Neural cell (in vitro differentiated cells): ENCODE measurements at regions not wholly inside any gene's neighbourhood (a gene's known extent, or its start where the extent isn't known, plus 50 kb on each side); places are given as distances from the start of the nearest gene placed in this dataset.

Source experiments
- CTCF ChIP-seq: fragments of 450-650 bp; IDR thresholded peaks from 2 replicates; pipeline ENCODE4 v1.5.1; 2014; ENCODE audit warnings: antibody characterized with exemption, mild to moderate bottlenecking, moderate library complexity; ENCODE audit not compliant: poor library complexity, severe bottlenecking
- EP300 ChIP-seq: fragments of 450-650 bp; conservative IDR thresholded peaks from 2 replicates; pipeline ENCODE4 v1.6.1; 2014; ENCODE audit warnings: antibody characterized with exemption, mild to moderate bottlenecking, moderate library complexity; ENCODE audit not compliant: poor library complexity, severe bottlenecking
- EZH2 ChIP-seq: fragments of 200-600, 300-800 bp; shearing (Covaris generic), sonication (generic); IDR thresholded peaks from 2 replicates; pipeline ENCODE4 v1.6.1; 2014; ENCODE audit warnings: antibody characterized with exemption, low read length, borderline replicate concordance, mild to moderate bottlenecking; ENCODE audit not compliant: insufficient read depth, poor library complexity, severe bottlenecking
- MXI1 ChIP-seq: fragments of 450-650 bp; conservative IDR thresholded peaks from 2 replicates; pipeline ENCODE4 v1.6.1; 2014; ENCODE audit warnings: antibody characterized with exemption, mild to moderate bottlenecking; ENCODE audit not compliant: poor library complexity, severe bottlenecking
- POLR2AphosphoS5 ChIP-seq: IDR thresholded peaks from 2 replicates; pipeline ENCODE4 v1.6.1; 2012
- RAD21 ChIP-seq: fragments of 450-650 bp; conservative IDR thresholded peaks from 2 replicates; pipeline ENCODE4 v1.6.1; 2014; ENCODE audit warnings: antibody characterized with exemption, mild to moderate bottlenecking, moderate library complexity
- REST ChIP-seq: IDR thresholded peaks from 2 replicates; pipeline ENCODE4 v1.6.1; 2012; ENCODE audit warnings: borderline replicate concordance
- SMC3 ChIP-seq: fragments of 450-650 bp; conservative IDR thresholded peaks from 2 replicates; pipeline ENCODE4 v1.6.1; 2014; ENCODE audit warnings: antibody characterized with exemption, mild to moderate bottlenecking, moderate library complexity; ENCODE audit not compliant: poor library complexity
- TAF1 ChIP-seq: IDR thresholded peaks from 2 replicates; pipeline ENCODE4 v1.6.1; 2012; ENCODE audit warnings: low read depth

- TF ChIP-seq CTCF (no peak), POLR2AphosphoS5 (no peak), EP300 (no peak), RAD21 (no peak), REST (no peak), SMC3 (no peak), EZH2 (no peak), TAF1 (no peak), MXI1 (no peak)
Observed at GRCh38 chr11:25860677-25861450, 471.1 kb upstream of the ANO3 start.
